ENCODE measurements at regions not wholly inside any gene's neighbourhood (a gene's known extent, or its start where the extent isn't known, plus 50 kb on each side); places are given as distances from the start of the nearest gene placed in this dataset.

DNA sequence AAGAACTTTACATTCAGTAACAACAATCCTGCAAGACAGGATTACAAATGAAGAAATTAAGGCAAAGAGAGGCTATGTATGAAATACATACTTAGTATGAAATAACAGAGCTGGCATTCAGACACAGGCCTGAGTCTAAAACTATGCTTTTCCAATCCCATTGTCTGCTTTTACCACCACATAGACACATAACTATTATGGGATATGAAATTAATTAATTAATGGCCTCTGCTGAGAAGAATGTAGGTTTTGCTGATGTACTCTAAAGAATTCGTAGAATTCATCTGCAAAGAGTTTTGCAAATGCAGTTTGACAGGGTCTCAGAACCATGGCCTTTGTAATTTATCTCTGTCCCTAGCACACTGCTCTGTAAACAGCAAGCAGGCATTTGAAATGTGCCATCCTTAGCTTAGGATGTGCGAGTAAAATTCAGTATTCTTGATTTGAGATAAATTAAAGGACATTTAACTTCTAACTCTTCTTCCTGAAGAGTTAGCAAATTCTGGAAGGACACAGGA is 54.5 kb upstream of the BOC start:
- Histone ChIP-seq H4K20me1 (replicated peaks in 1 of 2; ENCODE audit: control insufficient read depth in 1 of 2, insufficient read depth in 2 of 2, low read length in 2 of 2) (no peaks in the 10 kb centered on the region), H3K9ac (replicated peaks in 1 of 4; ENCODE audit: extremely low read depth in 1 of 4, low read depth in 3 of 4, low read length in 3 of 4) (no peak overlapping the region)
- WGBS, 2 experiments (ENCODE audit: extremely low coverage in 1 of 2, insufficient coverage in 1 of 2, insufficient read length in 1 of 2, insufficient replicate concordance in 2 of 2, low coverage in 1 of 2, low lambda C conversion rate in 2 of 2, missing lambda C conversion rate in 1 of 2): 86% methylated on average over 2 of the region's 2 CpGs; no CpG with 5 or more reads in 1 of the 2 experiments
- TF ChIP-seq, protein P1, sequence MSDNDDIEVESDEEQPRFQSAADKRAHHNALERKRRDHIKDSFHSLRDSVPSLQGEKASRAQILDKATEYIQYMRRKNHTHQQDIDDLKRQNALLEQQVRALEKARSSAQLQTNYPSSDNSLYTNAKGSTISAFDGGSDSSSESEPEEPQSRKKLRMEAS (IDR thresholded peaks at IDR 0.05): no peak
- no peak for TF ChIP-seq BRCA1 (IDR thresholded peaks at IDR 0.05; ENCODE audit: low read depth, low read length)
- TF ChIP-seq EGR1 (IDR thresholded peaks at IDR 0.05; ENCODE audit: borderline replicate concordance, low read depth, low read length): no peak
- TF ChIP-seq NANOG (IDR thresholded peaks at IDR 0.05; ENCODE audit: insufficient read depth, low read depth, low read length, poor library complexity, severe bottlenecking): no peak
- TF ChIP-seq SUZ12 (IDR thresholded peaks at IDR 0.05; ENCODE audit: low read length): no peak
- no peak for TF ChIP-seq ATF3 (IDR thresholded peaks at IDR 0.05; ENCODE audit: insufficient read depth, low read depth, low read length)

More for the DNA sequence above, 54.5 kb upstream of the BOC start:
- H3K23me2 ChIP-seq (ENCODE audit: low read depth, low read length): no peaks in the 10 kb centered on the region
- no peak overlapping the region for H3K23ac ChIP-seq (ENCODE audit: insufficient read length)
- no peak overlapping the region for H2BK5ac ChIP-seq (ENCODE audit: low read depth, low read length)
- no peaks in the 10 kb centered on the region for H3K36me3 ChIP-seq (ENCODE audit: control insufficient read depth in 2 of 4, insufficient read depth in 4 of 4, low read length in 3 of 4)
- H3K4me2 ChIP-seq (ENCODE audit: insufficient read depth in 1 of 2, low read depth in 2 of 2, low read length in 2 of 2): no peak overlapping the region
- H3K9me3 ChIP-seq (ENCODE audit: insufficient read depth in 2 of 2, low read depth in 1 of 2, low read length in 1 of 2): no peaks in the 10 kb centered on the region
- ChIA-PET CTCF (ENCODE audit: partially characterized antibody) (interaction anchor here (1.4 kb wide), 1 partner anchor 53 kb away, joined by 3 read pairs; no protein-coding TSS in a partner anchor), POLR2A (ENCODE audit: partially characterized antibody) (no interaction called here)
- no peak overlapping the region for H4K5ac ChIP-seq (ENCODE audit: insufficient read length, low read depth, low read length)
- H2BK12ac ChIP-seq (ENCODE audit: low read depth, low read length): no peak overlapping the region
- no peak overlapping the region for H3K27ac ChIP-seq (ENCODE audit: low read depth, low read length)
- H3K4ac ChIP-seq (replicated peaks; ENCODE audit: insufficient read length, low read depth, low read length): no peak overlapping the region
- no peak overlapping the region for H4K8ac ChIP-seq (ENCODE audit: extremely low read depth, insufficient read depth, low read length)
- H2BK120ac ChIP-seq (replicated peaks; ENCODE audit: low read depth, low read length): no peak overlapping the region
- H4K91ac ChIP-seq (replicated peaks; ENCODE audit: insufficient read length, low read length): no peak overlapping the region
- H2BK15ac ChIP-seq (ENCODE audit: low read length): no peak overlapping the region
- no peaks in the 10 kb centered on the region for H3K27me3 ChIP-seq (replicated peaks in 1 of 4; ENCODE audit: control insufficient read depth in 3 of 4, extremely low read depth in 1 of 4, insufficient read depth in 3 of 4, low read length in 3 of 4)
- H3K79me1 ChIP-seq (ENCODE audit: low read depth, low read length): no peaks in the 10 kb centered on the region
- no peak overlapping the region for H3K4me3 ChIP-seq (ENCODE audit: extremely low read depth in 1 of 4, insufficient read depth in 2 of 4, low read depth in 3 of 4, low read length in 4 of 4)
- no peak overlapping the region for H2AFZ ChIP-seq (ENCODE audit: low read length)
- DNase-seq (ENCODE audit: low read depth in 1 of 2, low spot score in 2 of 2) (no peak), FAIRE-seq (no peak)
- H3K14ac ChIP-seq (ENCODE audit: insufficient read length): no peak overlapping the region
- peaks cover 0 to 2% (median 0%) of the 10 kb centered on the region in 4 experiments; a peak in 1 of 7 replicates for H3K4me1 ChIP-seq (replicated peaks in 1 of 4; ENCODE audit: control insufficient read depth in 3 of 4, insufficient read depth in 4 of 4, low read length in 3 of 4)
- no peak overlapping the region for H2AK5ac ChIP-seq (ENCODE audit: low read depth, low read length)
- H3K79me2 ChIP-seq (ENCODE audit: control insufficient read depth in 1 of 2, insufficient read depth in 2 of 2, low read length in 2 of 2): no peaks in the 10 kb centered on the region
- H3K56ac ChIP-seq (replicated peaks; ENCODE audit: insufficient read length, low read depth, low read length): no peak overlapping the region
- no peak overlapping the region for H2BK20ac ChIP-seq (ENCODE audit: low read length)
- H3K18ac ChIP-seq (ENCODE audit: extremely low read depth, low read length): no peak overlapping the region
